CD14-positive monocyte (primary cell): ENCODE measurements at regions not wholly inside any gene's neighbourhood (a gene's known extent, or its start where the extent isn't known, plus 50 kb on each side); places are given as distances from the start of the nearest gene placed in this dataset.

ENCODE experiments used
- DNase-seq, 3 donors: peaks; one replicate each; pipeline ENCODE4 v3.0.0-alpha.2; 2011 to 2022
- H2AFZ ChIP-seq: 2 replicates; pipeline ENCODE4 v1.6.0; 2012; ENCODE audit warnings: mild to moderate bottlenecking, low read depth, low read length, inconsistent platforms; ENCODE audit not compliant: insufficient read depth, poor library complexity, severe bottlenecking
- H3K27ac ChIP-seq, 2 donors: 1 replicate in 1 of 2; 2 replicates in 1 of 2; pipeline ENCODE4 v1.5.1; 2012 to 2013; ENCODE audit warnings: low read length in 2 of 2, control low read depth in 1 of 2, inconsistent platforms in 1 of 2, low read depth in 1 of 2, mild to moderate bottlenecking in 1 of 2
- H3K27me3 ChIP-seq, 2 donors: one replicate each; pipeline versions ENCODE4 v1.6.0 to v1.6.1; 2011 to 2013; ENCODE audit warnings: low read length in 2 of 2; ENCODE audit not compliant: control insufficient read depth in 2 of 2, insufficient read depth in 2 of 2
- H3K36me3 ChIP-seq, 2 donors: replicated peaks in 1 of 2; 1 replicate in 1 of 2; 2 replicates in 1 of 2; pipeline versions ENCODE4 v1.5.1 to v1.6.1; 2012 to 2013; ENCODE audit warnings: low read length in 2 of 2, control low read depth in 1 of 2, inconsistent platforms in 1 of 2, mild to moderate bottlenecking in 1 of 2; ENCODE audit not compliant: insufficient read depth in 2 of 2, control insufficient read depth in 1 of 2
- H3K4me1 ChIP-seq, 2 donors: 1 replicate in 1 of 2; 2 replicates in 1 of 2; pipeline versions ENCODE4 v1.5.1 to v1.6.1; 2012 to 2013; ENCODE audit warnings: low read length in 2 of 2, control low read depth in 1 of 2, inconsistent platforms in 1 of 2, mild to moderate bottlenecking in 1 of 2, moderate library complexity in 1 of 2; ENCODE audit not compliant: insufficient read depth in 2 of 2, control insufficient read depth in 1 of 2
- H3K4me2 ChIP-seq: replicated peaks from 2 replicates; pipeline ENCODE3; 2012; ENCODE audit warnings: low read length, moderate library complexity, mild to moderate bottlenecking; ENCODE audit not compliant: poor library complexity, severe bottlenecking; ENCODE audit errors: extremely low read depth
- H3K4me3 ChIP-seq, 3 experiments: fragments of 200-600 bp in 1 of 3; sonication (generic) in 1 of 3; replicated peaks in 1 of 3; 1 replicate in 2 of 3; 2 replicates in 1 of 3; pipeline ENCODE4 v1.5.1; 2011 to 2013; ENCODE audit warnings: low read length in 3 of 3, mild to moderate bottlenecking in 3 of 3, control low read depth in 2 of 3, low read depth in 2 of 3, inconsistent platforms in 1 of 3, moderate library complexity in 1 of 3
- H3K79me2 ChIP-seq: 2 replicates; pipeline ENCODE4 v1.6.0; 2012; ENCODE audit warnings: mild to moderate bottlenecking, control low read depth, inconsistent platforms, low read length, moderate library complexity; ENCODE audit not compliant: insufficient read depth
- H3K9ac ChIP-seq: 2 replicates; pipeline ENCODE4 v1.6.0; 2017; ENCODE audit warnings: low read length, mild to moderate bottlenecking; ENCODE audit not compliant: insufficient read depth, poor library complexity, severe bottlenecking
- H3K9me3 ChIP-seq, 2 donors: replicated peaks in 1 of 2; 1 replicate in 1 of 2; 2 replicates in 1 of 2; pipeline versions ENCODE4 v1.5.1 to v1.6.1; 2012 to 2013; ENCODE audit warnings: low read length in 2 of 2, control low read depth in 1 of 2; ENCODE audit not compliant: control insufficient read depth in 1 of 2, insufficient read depth in 1 of 2
- H4K20me1 ChIP-seq: 2 replicates; pipeline ENCODE4 v1.6.0; 2012; ENCODE audit warnings: mild to moderate bottlenecking, low read length, control low read depth, moderate library complexity; ENCODE audit not compliant: insufficient read depth
- H3K27ac Mint-ChIP-seq, 7 donors: one replicate each; pipeline ENCODE4 v1.8.0; 2020; ENCODE audit warnings: mild to moderate bottlenecking in 7 of 7, mixed read lengths in 7 of 7, moderate library complexity in 6 of 7, inconsistent platforms in 2 of 7
- H3K27me3 Mint-ChIP-seq, 3 donors: one replicate each; pipeline ENCODE4 v1.8.0; 2021 to 2022; ENCODE audit warnings: low read depth in 3 of 3, mild to moderate bottlenecking in 3 of 3, mixed read lengths in 3 of 3, moderate library complexity in 3 of 3, inconsistent platforms in 1 of 3
- H3K36me3 Mint-ChIP-seq, 2 donors: one replicate each; pipeline ENCODE4 v1.8.0; 2020; ENCODE audit warnings: mixed read lengths in 2 of 2, inconsistent platforms in 1 of 2, mild to moderate bottlenecking in 1 of 2
- H3K4me1 Mint-ChIP-seq: one replicate; pipeline ENCODE4 v1.8.0; 2020; ENCODE audit warnings: mild to moderate bottlenecking, mixed read lengths
- H3K4me3 Mint-ChIP-seq, 2 donors: one replicate each; pipeline ENCODE4 v1.8.0; 2020; ENCODE audit warnings: mild to moderate bottlenecking in 2 of 2, mixed read lengths in 2 of 2, moderate library complexity in 1 of 2
- H3K9me3 Mint-ChIP-seq, 7 donors: one replicate each; pipeline ENCODE4 v1.8.0; 2020 to 2022; ENCODE audit warnings: mixed read lengths in 7 of 7, mild to moderate bottlenecking in 6 of 7, moderate library complexity in 6 of 7, inconsistent platforms in 2 of 7
- CTCF ChIP-seq: fragments of 200-600 bp; IDR thresholded peaks from one replicate; pipeline ENCODE4 v1.8.0; 2022; ENCODE audit warnings: antibody characterized with exemption, mild to moderate bottlenecking
- WGBS: methylation state at CpG from one replicate; pipeline ENCODE4 v1.1.5; 2013; ENCODE audit warnings: missing lambda C conversion rate; ENCODE audit not compliant: insufficient coverage; 5-methylcytosine and 5-hydroxymethylcytosine counted together
- intact Hi-C, 2 donors: fragments of 100-400 bp; cut with micrococcal nuclease; formaldehyde crosslinking; loops; one replicate each; pipeline versions ENCODE4 v1.15.0 to v1.15.1; 2023

GRCh38 chr16:73321853-73322252 lies 273.9 kb upstream of the ZFHX3 start:
- no peaks in the 10 kb centered on the region for H3K4me1 ChIP-seq
- H3K79me2 ChIP-seq, result no peaks in the 10 kb centered on the region
- no peak overlapping the region for H3K27ac ChIP-seq
- no peak overlapping the region for H3K4me2 ChIP-seq
- intact Hi-C loops, result no loop called here
- H3K36me3 ChIP-seq, result no peaks in the 10 kb centered on the region
- no peak for DNase-seq
- Mint-ChIP-seq H3K27ac (no peak overlapping the region), H3K36me3 (no peaks in the 10 kb centered on the region), H3K4me1 (no peaks in the 10 kb centered on the region), H3K4me3 (no peak overlapping the region), H3K9me3 (peaks cover 0 to 7% (median 2%) of the 10 kb centered on the region in 7 donors), H3K27me3 (peaks cover 0 to 3% (median 0%) of the 10 kb centered on the region in 3 donors)
- no peaks in the 10 kb centered on the region for H3K27me3 ChIP-seq
- H3K4me3 ChIP-seq, result no peak overlapping the region
- WGBS, result 82% methylated on average over 7 of the region's 8 CpGs
- TF ChIP-seq CTCF, result no peak
- no peaks in the 10 kb centered on the region for H4K20me1 ChIP-seq
- H3K9ac ChIP-seq, result no peak overlapping the region
- H2AFZ ChIP-seq, result no peak overlapping the region
- H3K9me3 ChIP-seq, result no peaks in the 10 kb centered on the region

- Histone ChIP-seq H3K27ac (no peak overlapping the region), H3K4me3 (no peak overlapping the region), H4K20me1 (no peaks in the 10 kb centered on the region), H3K9me3 (no peaks in the 10 kb centered on the region), H2AFZ (no peak overlapping the region), H3K4me1 (no peaks in the 10 kb centered on the region), H3K79me2 (no peaks in the 10 kb centered on the region), H3K4me2 (no peak overlapping the region), H3K36me3 (no peaks in the 10 kb centered on the region), H3K9ac (no peak overlapping the region), H3K27me3 (no peaks in the 10 kb centered on the region)
- Mint-ChIP-seq H3K4me1 (no peaks in the 10 kb centered on the region), H3K27me3 (peaks cover 0 to 3% (median 0%) of the 10 kb centered on the region in 3 donors), H3K9me3 (peaks cover 0 to 3% (median 2%) of the 10 kb centered on the region in 7 donors), H3K4me3 (no peak overlapping the region), H3K36me3 (no peaks in the 10 kb centered on the region), H3K27ac (no peak overlapping the region)
- WGBS, result 95% methylated on average over 4 of the region's 8 CpGs
- intact Hi-C loops, result no loop called here
- no peak for DNase-seq
- TF ChIP-seq CTCF, result no peak
Observed at GRCh38 chr16:73319737-73320136, 271.8 kb upstream of the ZFHX3 start.
